ENCODE measurements at regions not wholly inside any gene's neighbourhood (a gene's known extent, or its start where the extent isn't known, plus 50 kb on each side); places are given as distances from the start of the nearest gene placed in this dataset.
"Not testable (repeated sequence)": the region's sequence is repeated elsewhere in the genome, so short reads cannot be mapped to it uniquely, and the experiment has no call there.

DNA sequence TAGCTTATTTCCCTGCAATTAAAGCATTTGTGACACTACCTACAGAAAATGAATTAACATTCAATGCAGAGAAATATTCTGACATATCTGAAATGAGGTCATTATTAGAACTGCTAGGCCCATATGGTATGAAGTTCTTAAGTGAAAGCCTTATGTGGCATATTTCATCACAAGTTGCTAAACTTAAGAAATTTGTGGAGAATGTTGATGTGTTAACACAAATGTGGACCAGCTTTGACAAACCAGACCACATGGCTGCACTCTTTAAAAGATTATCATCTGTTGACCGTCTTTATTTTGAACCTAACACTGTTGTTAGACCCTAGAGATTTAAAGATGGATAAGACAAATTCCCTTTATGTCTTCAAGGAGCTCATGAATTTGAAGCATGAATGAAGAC lies 1024.1 kb downstream of the RPA4 start (continued):
- TF ChIP-seq, protein P1, sequence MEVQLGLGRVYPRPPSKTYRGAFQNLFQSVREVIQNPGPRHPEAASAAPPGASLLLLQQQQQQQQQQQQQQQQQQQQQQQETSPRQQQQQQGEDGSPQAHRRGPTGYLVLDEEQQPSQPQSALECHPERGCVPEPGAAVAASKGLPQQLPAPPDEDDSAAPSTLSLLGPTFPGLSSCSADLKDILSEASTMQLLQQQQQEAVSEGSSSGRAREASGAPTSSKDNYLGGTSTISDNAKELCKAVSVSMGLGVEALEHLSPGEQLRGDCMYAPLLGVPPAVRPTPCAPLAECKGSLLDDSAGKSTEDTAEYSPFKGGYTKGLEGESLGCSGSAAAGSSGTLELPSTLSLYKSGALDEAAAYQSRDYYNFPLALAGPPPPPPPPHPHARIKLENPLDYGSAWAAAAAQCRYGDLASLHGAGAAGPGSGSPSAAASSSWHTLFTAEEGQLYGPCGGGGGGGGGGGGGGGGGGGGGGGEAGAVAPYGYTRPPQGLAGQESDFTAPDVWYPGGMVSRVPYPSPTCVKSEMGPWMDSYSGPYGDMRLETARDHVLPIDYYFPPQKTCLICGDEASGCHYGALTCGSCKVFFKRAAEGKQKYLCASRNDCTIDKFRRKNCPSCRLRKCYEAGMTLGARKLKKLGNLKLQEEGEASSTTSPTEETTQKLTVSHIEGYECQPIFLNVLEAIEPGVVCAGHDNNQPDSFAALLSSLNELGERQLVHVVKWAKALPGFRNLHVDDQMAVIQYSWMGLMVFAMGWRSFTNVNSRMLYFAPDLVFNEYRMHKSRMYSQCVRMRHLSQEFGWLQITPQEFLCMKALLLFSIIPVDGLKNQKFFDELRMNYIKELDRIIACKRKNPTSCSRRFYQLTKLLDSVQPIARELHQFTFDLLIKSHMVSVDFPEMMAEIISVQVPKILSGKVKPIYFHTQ (CRISPR knock-in tag; IDR thresholded peaks at IDR 0.05) = no peak
- TF ChIP-seq EMX1 (CRISPR knock-in tag; IDR thresholded peaks at IDR 0.05) = no peak
- TF ChIP-seq TCF7 (CRISPR knock-in tag; IDR thresholded peaks at IDR 0.05; ENCODE audit: low read depth) = no peak

DNA sequence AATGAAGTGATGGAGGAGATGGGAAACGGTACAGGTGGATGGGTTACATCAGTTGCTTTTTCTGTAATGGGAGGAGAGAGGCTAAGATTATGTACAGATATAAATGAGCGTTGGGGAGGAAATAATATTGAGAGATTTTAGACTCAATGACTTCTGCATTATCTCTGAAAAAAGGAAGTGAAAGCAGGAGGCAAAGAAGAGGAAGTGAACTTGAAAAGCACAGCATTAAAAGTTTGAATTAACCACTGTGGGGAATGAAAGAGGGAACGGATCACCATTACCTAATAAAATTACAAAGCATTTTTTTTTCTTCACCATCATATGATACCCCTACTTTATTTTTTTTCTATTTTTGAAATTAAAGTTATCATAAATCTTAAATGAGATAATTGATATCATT lies 1025.5 kb downstream of the RPA4 start:
- H3K27me3 Mint-ChIP-seq (ENCODE audit: low read depth) = no peaks in the 10 kb centered on the region; the same call in none of the 2 replicates
- TF ChIP-seq, protein P2, sequence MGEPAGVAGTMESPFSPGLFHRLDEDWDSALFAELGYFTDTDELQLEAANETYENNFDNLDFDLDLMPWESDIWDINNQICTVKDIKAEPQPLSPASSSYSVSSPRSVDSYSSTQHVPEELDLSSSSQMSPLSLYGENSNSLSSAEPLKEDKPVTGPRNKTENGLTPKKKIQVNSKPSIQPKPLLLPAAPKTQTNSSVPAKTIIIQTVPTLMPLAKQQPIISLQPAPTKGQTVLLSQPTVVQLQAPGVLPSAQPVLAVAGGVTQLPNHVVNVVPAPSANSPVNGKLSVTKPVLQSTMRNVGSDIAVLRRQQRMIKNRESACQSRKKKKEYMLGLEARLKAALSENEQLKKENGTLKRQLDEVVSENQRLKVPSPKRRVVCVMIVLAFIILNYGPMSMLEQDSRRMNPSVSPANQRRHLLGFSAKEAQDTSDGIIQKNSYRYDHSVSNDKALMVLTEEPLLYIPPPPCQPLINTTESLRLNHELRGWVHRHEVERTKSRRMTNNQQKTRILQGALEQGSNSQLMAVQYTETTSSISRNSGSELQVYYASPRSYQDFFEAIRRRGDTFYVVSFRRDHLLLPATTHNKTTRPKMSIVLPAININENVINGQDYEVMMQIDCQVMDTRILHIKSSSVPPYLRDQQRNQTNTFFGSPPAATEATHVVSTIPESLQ (CRISPR knock-in tag; IDR thresholded peaks at IDR 0.05) = no peak
- TF ChIP-seq TEAD4 (CRISPR knock-in tag; IDR thresholded peaks at IDR 0.05) (no peak), TCF7 (CRISPR knock-in tag; IDR thresholded peaks at IDR 0.05; ENCODE audit: low read depth) (no peak), SOX15 (CRISPR knock-in tag; IDR thresholded peaks at IDR 0.05) (no peak), ZNF396 (CRISPR knock-in tag; IDR thresholded peaks at IDR 0.05; ENCODE audit: borderline replicate concordance) (no peak), JUN (CRISPR knock-in tag; IDR thresholded peaks at IDR 0.05) (no peak), KAT7 (CRISPR knock-in tag; IDR thresholded peaks at IDR 0.05; ENCODE audit: borderline replicate concordance) (no peak), RORB (CRISPR knock-in tag; IDR thresholded peaks at IDR 0.05) (no peak), GTF2I (CRISPR knock-in tag; conservative IDR thresholded peaks at IDR 0.05) (no peak), CREM (CRISPR knock-in tag; IDR thresholded peaks at IDR 0.05) (no peak), CBFB (CRISPR knock-in tag; IDR thresholded peaks at IDR 0.05; ENCODE audit: low read depth) (no peak), NFATC4 (CRISPR knock-in tag; IDR thresholded peaks at IDR 0.05) (no peak), HMGA2 (CRISPR knock-in tag; IDR thresholded peaks at IDR 0.05) (no peak), ELF4 (CRISPR knock-in tag; IDR thresholded peaks at IDR 0.05; ENCODE audit: low read depth) (no peak), NFE2L1 (CRISPR knock-in tag; IDR thresholded peaks at IDR 0.05) (no peak)
- TF ChIP-seq, protein P3, sequence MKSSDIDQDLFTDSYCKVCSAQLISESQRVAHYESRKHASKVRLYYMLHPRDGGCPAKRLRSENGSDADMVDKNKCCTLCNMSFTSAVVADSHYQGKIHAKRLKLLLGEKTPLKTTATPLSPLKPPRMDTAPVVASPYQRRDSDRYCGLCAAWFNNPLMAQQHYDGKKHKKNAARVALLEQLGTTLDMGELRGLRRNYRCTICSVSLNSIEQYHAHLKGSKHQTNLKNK (CRISPR knock-in tag; IDR thresholded peaks at IDR 0.05) = no peak
- TF ChIP-seq, protein P1 (CRISPR knock-in tag; IDR thresholded peaks at IDR 0.05) = no peak
- TF ChIP-seq, protein P4, sequence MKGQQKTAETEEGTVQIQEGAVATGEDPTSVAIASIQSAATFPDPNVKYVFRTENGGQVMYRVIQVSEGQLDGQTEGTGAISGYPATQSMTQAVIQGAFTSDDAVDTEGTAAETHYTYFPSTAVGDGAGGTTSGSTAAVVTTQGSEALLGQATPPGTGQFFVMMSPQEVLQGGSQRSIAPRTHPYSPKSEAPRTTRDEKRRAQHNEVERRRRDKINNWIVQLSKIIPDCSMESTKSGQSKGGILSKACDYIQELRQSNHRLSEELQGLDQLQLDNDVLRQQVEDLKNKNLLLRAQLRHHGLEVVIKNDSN (CRISPR knock-in tag; IDR thresholded peaks at IDR 0.05) = no peak
- TF ChIP-seq, protein P5, sequence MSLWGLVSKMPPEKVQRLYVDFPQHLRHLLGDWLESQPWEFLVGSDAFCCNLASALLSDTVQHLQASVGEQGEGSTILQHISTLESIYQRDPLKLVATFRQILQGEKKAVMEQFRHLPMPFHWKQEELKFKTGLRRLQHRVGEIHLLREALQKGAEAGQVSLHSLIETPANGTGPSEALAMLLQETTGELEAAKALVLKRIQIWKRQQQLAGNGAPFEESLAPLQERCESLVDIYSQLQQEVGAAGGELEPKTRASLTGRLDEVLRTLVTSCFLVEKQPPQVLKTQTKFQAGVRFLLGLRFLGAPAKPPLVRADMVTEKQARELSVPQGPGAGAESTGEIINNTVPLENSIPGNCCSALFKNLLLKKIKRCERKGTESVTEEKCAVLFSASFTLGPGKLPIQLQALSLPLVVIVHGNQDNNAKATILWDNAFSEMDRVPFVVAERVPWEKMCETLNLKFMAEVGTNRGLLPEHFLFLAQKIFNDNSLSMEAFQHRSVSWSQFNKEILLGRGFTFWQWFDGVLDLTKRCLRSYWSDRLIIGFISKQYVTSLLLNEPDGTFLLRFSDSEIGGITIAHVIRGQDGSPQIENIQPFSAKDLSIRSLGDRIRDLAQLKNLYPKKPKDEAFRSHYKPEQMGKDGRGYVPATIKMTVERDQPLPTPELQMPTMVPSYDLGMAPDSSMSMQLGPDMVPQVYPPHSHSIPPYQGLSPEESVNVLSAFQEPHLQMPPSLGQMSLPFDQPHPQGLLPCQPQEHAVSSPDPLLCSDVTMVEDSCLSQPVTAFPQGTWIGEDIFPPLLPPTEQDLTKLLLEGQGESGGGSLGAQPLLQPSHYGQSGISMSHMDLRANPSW (CRISPR knock-in tag; conservative IDR thresholded peaks at IDR 0.05; ENCODE audit: low read depth) = no peak
- TF ChIP-seq, protein P6, sequence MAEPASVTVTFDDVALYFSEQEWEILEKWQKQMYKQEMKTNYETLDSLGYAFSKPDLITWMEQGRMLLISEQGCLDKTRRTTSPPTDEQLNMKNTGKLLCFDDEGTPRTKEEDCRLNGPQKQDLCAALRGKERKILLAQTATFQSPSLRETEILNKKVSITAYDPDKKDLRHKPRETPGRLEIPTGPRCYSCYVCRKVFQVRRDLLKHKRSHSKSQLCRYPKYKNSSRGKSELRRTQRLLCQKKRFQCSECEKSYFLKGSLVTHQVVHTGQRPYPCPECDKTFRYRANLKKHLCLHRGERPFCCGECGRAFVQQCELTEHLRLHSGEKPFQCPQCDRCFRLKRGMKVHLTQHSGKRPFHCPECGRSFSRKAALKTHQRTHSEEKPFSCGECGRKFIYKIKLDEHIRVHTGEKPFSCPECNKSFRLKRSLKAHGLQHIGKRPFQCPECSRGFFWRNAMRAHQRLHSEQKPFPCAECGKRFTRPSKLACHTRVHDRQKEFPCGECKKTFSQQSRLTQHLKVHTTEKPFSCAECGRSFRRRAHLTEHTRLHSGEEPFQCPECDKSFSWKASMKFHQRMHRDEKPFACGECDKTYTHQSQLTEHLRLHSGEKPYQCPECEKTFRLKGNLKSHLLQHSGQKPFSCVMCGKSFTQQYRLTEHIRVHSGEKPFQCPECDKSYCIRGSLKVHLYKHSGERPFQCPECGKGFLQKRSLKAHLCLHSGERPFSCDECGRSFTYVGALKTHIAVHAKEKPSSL (CRISPR knock-in tag; conservative IDR thresholded peaks at IDR 0.05) = no peak
- H3K4me1 Mint-ChIP-seq = no peaks in the 10 kb centered on the region
- DNase-seq (ENCODE audit: low spot score) (no peak), ATAC-seq (no peak)
- ChIA-PET POLR2A (no interaction called here), CTCF (no interaction called here)
- H3K9me3 Mint-ChIP-seq = peaks cover 25% of the 10 kb centered on the region
- no peak overlapping the region for H3K4me3 Mint-ChIP-seq
- no peak overlapping the region for H3K27ac Mint-ChIP-seq
- H3K36me3 Mint-ChIP-seq = peaks cover 14% of the 10 kb centered on the region

DNA sequence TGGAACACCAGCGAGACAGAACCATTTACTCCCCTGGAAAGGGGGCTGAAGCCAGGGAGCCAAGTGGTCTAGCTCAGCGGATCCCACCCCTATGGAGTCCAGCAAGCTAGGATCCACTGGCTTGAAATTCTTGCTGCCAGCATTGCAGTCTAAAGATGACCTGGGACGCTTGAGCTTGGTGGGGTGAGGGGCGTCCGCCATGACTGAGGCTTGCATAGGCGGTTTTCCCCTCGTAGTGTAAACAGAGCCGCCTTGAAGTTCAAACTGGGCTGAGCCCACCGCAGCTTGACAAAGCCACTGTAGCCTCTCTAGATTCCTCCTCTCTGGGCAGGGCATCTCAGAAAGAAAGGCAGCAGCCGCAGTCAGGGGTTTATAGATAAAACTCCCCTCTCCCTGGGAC lies 1031.7 kb downstream of the RPA4 start:
- H3K4me3 Mint-ChIP-seq; H3K4me1 Mint-ChIP-seq; CTCF ChIA-PET; H3K27me3 Mint-ChIP-seq (ENCODE audit: low read depth); ATAC-seq; H3K27ac Mint-ChIP-seq; DNase-seq (ENCODE audit: low spot score); POLR2A ChIA-PET: not testable (repeated sequence)
- Mint-ChIP-seq H3K36me3 (peaks cover 12% of the 10 kb centered on the region), H3K9me3 (peaks cover 17% of the 10 kb centered on the region)
